ENCODE measurements at regions not wholly inside any gene's neighbourhood (a gene's known extent, or its start where the extent isn't known, plus 50 kb on each side); places are given as distances from the start of the nearest gene placed in this dataset.

DNA sequence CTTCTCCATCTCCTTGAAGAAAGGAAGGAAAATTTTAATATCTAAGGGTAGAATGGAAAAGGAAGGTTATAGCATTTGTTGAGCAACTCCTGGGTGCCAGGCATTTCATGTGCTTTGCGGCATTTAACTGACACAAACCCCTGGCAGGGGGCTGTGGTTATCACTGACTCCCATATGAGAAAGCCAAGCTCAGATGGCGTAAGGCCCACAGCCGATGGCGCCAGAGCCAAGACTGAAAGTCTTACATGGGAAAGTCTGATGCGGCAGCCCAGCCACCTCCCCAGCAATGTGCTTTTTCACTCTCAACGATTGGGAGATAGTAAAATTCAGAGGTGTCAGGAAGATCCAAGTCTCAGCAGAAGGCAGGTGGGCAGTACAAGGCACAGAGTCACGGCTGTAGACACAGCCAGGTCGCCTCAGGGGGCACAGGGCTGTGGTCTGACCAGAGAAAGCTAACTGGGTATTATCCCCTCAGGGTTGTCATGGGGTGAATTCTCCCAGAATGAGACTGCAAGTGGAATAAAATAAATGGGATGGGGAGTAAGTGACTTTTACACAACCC is 324.2 kb upstream of the NCKAP5 start:
- no peak for ATAC-seq
- H3K79me2 ChIP-seq (replicated peaks; ENCODE audit: insufficient read depth), result no peaks in the 10 kb centered on the region
- no peak overlapping the region for H3K27ac ChIP-seq (ENCODE audit: low read depth)
- Mint-ChIP-seq H3K36me3 (ENCODE audit: low read depth) (peaks cover 8% of the 10 kb centered on the region; the same call in 2 of the 3 replicates), H3K9me3 (peaks cover 21% of the 10 kb centered on the region), H3K4me3 (no peak overlapping the region), H3K27me3 (ENCODE audit: insufficient read depth, low read depth, poor library complexity) (peaks cover 4% of the 10 kb centered on the region), H3K4me1 (peaks cover 4% of the 10 kb centered on the region; the same call in 1 of the 3 replicates), H3K27ac (no peak overlapping the region)
- H3K27me3 ChIP-seq (ENCODE audit: insufficient read depth), result no peaks in the 10 kb centered on the region
- DNase-seq (ENCODE audit: low spot score), result no peak
- no peak overlapping the region for H3K4me2 ChIP-seq
- H2AFZ ChIP-seq, result no peak overlapping the region
- H4K20me1 ChIP-seq (replicated peaks; ENCODE audit: insufficient read depth), result no peaks in the 10 kb centered on the region
- no peak overlapping the region for H3K4me3 ChIP-seq
- H3K9me2 ChIP-seq (ENCODE audit: insufficient read depth), result no peaks in the 10 kb centered on the region
- no peaks in the 10 kb centered on the region for H3K36me3 ChIP-seq (ENCODE audit: insufficient read depth)
- H3K4me1 ChIP-seq (ENCODE audit: insufficient read depth), result no peaks in the 10 kb centered on the region
- no peaks in the 10 kb centered on the region for H3F3A ChIP-seq (replicated peaks; ENCODE audit: low read depth)
- no peak for TF ChIP-seq EZH2 (IDR thresholded peaks at IDR 0.05; ENCODE audit: low read depth, unreplicated experiment)
- TF ChIP-seq POLR2AphosphoS5 (IDR thresholded peaks at IDR 0.05; ENCODE audit: low read depth), result no peak
- TF ChIP-seq, protein P1, sequence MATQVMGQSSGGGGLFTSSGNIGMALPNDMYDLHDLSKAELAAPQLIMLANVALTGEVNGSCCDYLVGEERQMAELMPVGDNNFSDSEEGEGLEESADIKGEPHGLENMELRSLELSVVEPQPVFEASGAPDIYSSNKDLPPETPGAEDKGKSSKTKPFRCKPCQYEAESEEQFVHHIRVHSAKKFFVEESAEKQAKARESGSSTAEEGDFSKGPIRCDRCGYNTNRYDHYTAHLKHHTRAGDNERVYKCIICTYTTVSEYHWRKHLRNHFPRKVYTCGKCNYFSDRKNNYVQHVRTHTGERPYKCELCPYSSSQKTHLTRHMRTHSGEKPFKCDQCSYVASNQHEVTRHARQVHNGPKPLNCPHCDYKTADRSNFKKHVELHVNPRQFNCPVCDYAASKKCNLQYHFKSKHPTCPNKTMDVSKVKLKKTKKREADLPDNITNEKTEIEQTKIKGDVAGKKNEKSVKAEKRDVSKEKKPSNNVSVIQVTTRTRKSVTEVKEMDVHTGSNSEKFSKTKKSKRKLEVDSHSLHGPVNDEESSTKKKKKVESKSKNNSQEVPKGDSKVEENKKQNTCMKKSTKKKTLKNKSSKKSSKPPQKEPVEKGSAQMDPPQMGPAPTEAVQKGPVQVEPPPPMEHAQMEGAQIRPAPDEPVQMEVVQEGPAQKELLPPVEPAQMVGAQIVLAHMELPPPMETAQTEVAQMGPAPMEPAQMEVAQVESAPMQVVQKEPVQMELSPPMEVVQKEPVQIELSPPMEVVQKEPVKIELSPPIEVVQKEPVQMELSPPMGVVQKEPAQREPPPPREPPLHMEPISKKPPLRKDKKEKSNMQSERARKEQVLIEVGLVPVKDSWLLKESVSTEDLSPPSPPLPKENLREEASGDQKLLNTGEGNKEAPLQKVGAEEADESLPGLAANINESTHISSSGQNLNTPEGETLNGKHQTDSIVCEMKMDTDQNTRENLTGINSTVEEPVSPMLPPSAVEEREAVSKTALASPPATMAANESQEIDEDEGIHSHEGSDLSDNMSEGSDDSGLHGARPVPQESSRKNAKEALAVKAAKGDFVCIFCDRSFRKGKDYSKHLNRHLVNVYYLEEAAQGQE (IDR thresholded peaks at IDR 0.05; ENCODE audit: unreplicated experiment), result no peak
- TF ChIP-seq CREB1 (CRISPR knock-in tag; IDR thresholded peaks at IDR 0.05; ENCODE audit: low read depth), result no peak
- no peak for TF ChIP-seq ZNF114 (CRISPR knock-in tag; IDR thresholded peaks at IDR 0.05)
- TF ChIP-seq ZNF331 (CRISPR knock-in tag; IDR thresholded peaks at IDR 0.05; ENCODE audit: low read depth), result no peak
- no peak for TF ChIP-seq EZH2phosphoT487 (IDR thresholded peaks at IDR 0.05; ENCODE audit: unreplicated experiment)
- TF ChIP-seq, protein P2, sequence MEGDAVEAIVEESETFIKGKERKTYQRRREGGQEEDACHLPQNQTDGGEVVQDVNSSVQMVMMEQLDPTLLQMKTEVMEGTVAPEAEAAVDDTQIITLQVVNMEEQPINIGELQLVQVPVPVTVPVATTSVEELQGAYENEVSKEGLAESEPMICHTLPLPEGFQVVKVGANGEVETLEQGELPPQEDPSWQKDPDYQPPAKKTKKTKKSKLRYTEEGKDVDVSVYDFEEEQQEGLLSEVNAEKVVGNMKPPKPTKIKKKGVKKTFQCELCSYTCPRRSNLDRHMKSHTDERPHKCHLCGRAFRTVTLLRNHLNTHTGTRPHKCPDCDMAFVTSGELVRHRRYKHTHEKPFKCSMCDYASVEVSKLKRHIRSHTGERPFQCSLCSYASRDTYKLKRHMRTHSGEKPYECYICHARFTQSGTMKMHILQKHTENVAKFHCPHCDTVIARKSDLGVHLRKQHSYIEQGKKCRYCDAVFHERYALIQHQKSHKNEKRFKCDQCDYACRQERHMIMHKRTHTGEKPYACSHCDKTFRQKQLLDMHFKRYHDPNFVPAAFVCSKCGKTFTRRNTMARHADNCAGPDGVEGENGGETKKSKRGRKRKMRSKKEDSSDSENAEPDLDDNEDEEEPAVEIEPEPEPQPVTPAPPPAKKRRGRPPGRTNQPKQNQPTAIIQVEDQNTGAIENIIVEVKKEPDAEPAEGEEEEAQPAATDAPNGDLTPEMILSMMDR (conservative IDR thresholded peaks at IDR 0.05; ENCODE audit: low read depth in 2 of 2), result no peak
- TF ChIP-seq ZNF462 (CRISPR knock-in tag; IDR thresholded peaks at IDR 0.05), result no peak
- TF ChIP-seq STAT1 (IDR thresholded peaks at IDR 0.05; ENCODE audit: unreplicated experiment), result no peak
- TF ChIP-seq NANOG (IDR thresholded peaks at IDR 0.05; ENCODE audit: borderline replicate concordance), result no peak
- TF ChIP-seq JUNB (IDR thresholded peaks at IDR 0.05; ENCODE audit: unreplicated experiment), result no peak
- TF ChIP-seq, protein P3, sequence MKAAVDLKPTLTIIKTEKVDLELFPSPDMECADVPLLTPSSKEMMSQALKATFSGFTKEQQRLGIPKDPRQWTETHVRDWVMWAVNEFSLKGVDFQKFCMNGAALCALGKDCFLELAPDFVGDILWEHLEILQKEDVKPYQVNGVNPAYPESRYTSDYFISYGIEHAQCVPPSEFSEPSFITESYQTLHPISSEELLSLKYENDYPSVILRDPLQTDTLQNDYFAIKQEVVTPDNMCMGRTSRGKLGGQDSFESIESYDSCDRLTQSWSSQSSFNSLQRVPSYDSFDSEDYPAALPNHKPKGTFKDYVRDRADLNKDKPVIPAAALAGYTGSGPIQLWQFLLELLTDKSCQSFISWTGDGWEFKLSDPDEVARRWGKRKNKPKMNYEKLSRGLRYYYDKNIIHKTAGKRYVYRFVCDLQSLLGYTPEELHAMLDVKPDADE (IDR thresholded peaks at IDR 0.05), result no peak

Measured in GM23338 (cell line).